ENCODE measurements at regions not wholly inside any gene's neighbourhood (a gene's known extent, or its start where the extent isn't known, plus 50 kb on each side); places are given as distances from the start of the nearest gene placed in this dataset.

DNA sequence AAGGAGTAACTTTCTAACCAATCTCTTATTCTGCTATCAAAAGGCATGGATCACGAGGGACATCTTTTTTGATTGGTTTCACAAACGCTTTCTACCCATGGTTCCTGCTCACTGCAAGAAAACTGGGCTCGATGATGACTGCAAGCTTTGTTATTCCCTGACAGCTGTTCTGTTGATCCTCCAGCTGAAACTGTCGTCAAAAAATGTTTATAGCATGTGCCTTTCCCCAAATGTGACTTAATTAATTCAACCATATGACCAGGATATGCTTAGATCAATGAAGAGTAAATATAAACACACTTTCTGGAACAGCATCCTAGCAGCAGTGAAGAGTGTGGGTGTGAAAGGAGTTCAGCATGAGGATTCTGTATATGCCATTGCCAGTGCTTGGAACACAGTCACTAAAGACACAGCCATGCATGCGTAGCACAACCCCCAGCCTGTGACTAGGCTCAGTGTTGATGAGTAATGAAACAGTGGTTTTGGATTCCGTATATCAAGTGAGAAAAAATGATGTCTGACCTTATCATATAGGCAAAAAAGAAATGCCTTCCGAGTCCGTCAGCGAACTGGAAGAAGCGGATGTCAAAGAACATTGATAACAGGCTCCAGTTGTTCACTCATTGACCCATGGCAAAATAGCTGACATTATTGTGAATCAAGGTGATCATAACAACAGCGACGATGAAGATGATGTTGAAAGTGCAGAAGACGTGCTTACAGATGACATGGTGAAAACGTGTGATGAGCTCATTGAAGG is 347.4 kb downstream of the FGF9 start:
- H3K27ac ChIP-seq: no peak overlapping the region
- TF ChIP-seq CTCF (conservative IDR thresholded peaks at IDR 0.05): no peak

- TF ChIP-seq CTCF (conservative IDR thresholded peaks at IDR 0.05): no peak
- no peak overlapping the region for H3K27ac ChIP-seq
Measured at GRCh38 chr13:22018836-22019210, 347.9 kb downstream of the FGF9 start.

DNA sequence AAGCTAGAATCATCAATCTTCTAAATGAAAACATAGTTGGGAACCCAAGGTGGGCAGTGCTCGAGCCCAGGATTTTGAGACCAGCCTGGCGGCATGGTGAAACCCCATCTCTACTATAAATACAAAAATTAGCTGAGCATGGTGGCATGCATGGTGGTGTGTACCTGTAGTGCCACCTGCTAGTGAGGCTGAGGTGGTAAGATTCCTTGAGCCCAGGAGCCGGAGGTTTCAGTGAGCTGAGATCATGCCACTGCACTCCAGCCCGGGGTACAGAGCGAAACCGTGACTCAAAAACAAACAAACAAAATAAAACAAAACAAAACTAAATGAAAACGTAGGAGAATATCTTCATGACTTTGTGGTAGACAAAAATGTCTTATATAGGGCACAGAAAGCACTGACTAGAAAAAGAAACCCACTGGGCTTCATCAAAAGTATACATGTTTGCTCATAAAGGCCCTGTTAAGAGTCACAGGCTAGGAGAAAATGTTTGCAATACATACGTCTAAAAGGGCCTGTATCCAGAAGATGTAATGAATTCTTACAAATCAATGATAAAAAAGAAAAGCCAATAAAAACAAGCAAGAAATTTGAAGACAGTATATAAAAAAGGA is 353.6 kb downstream of the FGF9 start:
- H3K27ac ChIP-seq: no peak overlapping the region
- no peak; the same call in 1 of the 2 replicates for TF ChIP-seq CTCF (conservative IDR thresholded peaks at IDR 0.05)

DNA sequence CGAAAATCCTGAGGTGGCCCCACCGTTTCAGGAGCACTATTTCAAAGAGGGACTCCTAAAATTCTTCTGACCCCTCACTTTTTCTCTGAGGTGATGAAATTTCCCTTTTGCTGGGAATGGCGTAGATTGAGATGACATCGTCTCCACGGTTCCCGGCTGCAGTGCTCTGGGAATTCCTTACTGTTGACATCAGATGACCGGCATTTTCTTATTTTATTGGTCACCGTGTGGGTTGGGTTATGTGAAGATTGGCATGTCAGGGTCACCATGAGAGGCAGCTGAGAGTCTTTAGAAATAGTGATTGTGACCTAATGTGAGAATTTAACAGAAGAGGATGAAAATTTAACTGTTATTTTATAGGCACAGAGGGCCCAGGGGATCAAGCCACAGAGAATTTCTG is 356.7 kb downstream of the FGF9 start:
- no peak for TF ChIP-seq CTCF (conservative IDR thresholded peaks at IDR 0.05)
- H3K27ac ChIP-seq: no peak overlapping the region

DNA sequence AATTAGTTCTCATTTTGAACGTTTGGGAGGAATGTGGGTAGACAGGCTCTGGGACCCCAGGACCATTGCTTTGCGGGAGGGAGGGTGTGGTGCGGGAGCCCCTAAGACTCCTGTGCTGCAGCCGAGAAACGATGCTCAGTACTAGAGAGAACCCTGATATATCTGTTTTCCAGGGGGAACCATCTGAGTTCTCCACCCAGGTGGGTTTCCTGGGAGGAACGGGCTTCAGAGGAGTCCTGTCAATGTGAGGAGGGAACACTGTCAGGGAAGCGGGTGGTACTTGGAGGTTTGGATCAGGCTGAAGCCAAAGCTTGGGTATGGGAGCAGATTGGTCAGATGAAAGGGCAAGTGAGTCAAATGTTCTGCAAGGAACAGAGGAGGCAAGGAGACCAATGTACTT is 358.0 kb downstream of the FGF9 start:
- H3K27ac ChIP-seq: no peak overlapping the region
- no peak for TF ChIP-seq CTCF (conservative IDR thresholded peaks at IDR 0.05)

DNA sequence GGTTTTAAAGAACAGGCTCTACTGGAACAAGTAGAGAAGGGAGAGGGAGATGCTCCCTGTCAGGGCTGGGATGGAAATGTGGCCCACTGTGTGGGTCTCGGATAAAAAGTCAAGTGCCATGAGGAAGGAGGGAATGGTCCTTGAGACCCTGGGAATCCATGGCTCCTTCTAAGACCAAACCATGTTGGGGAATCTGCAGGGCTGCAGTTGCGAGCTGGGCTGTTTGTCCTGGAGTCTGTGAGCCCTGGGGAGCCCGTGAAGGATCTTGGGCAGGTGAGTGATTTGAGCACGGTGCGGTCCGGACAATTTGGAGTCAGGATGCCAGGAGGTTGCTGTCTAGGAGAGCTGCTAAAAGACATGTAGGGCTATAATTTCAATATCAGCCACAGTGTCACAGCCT is 359.4 kb downstream of the FGF9 start:
- no peak for TF ChIP-seq CTCF (conservative IDR thresholded peaks at IDR 0.05)

GRCh38 chr13:22031702-22032286 is 360.9 kb downstream of the FGF9 start:
- no peak for TF ChIP-seq CTCF (conservative IDR thresholded peaks at IDR 0.05)
- H3K27ac ChIP-seq: no peak overlapping the region

More for the DNA sequence above, 359.4 kb downstream of the FGF9 start:
- H3K27ac ChIP-seq: no peak overlapping the region
